ENCODE measurements at regions not wholly inside any gene's neighbourhood (a gene's known extent, or its start where the extent isn't known, plus 50 kb on each side); places are given as distances from the start of the nearest gene placed in this dataset.
A peak's percentile ranks its signal among the peaks of the same experiment; 100 is the strongest.
"Not testable (repeated sequence)": the region's sequence is repeated elsewhere in the genome, so short reads cannot be mapped to it uniquely, and the experiment has no call there.

- peaks cover 81% of the 10 kb centered on the region for H4K20me1 ChIP-seq (ENCODE audit: control insufficient read depth, insufficient read depth, low read length, poor library complexity, severe bottlenecking)
- no peak overlapping the region for H3K4me2 ChIP-seq (replicated peaks; ENCODE audit: low read depth, low read length, poor library complexity, severe bottlenecking)
- POLR2A ChIA-PET, result no interaction called here
- H3K27ac ChIP-seq (ENCODE audit: low read length in 2 of 2), result no peak overlapping the region
- Mint-ChIP-seq H3K4me3 (no peak overlapping the region), H3K27ac (no peak overlapping the region), H3K4me1 (peaks cover 58% of the 10 kb centered on the region), H3K27me3 (no peaks in the 10 kb centered on the region), H3K9me3 (ENCODE audit: insufficient read depth) (no peaks in the 10 kb centered on the region)
- H3K27me3 ChIP-seq (replicated peaks in 1 of 4; ENCODE audit: control extremely low read depth in 1 of 4, control insufficient read depth in 3 of 4, insufficient read depth in 4 of 4, low read length in 3 of 4), result no peaks in the 10 kb centered on the region
- CTCF ChIA-PET, result no interaction called here
- peaks cover 100% of the 10 kb centered on the region for H3K79me2 ChIP-seq (ENCODE audit: control insufficient read depth, insufficient read depth, low read length)
- H3K9me3 ChIP-seq (ENCODE audit: control extremely low read depth in 1 of 3, control insufficient read depth in 2 of 3, insufficient read depth in 1 of 3, low read length in 2 of 3), result no peaks in the 10 kb centered on the region
- H3K4me3 ChIP-seq (ENCODE audit: control extremely low read depth in 1 of 5, extremely low read depth in 1 of 5, insufficient read depth in 1 of 5, low read depth in 2 of 5, low read length in 4 of 5), result no peak overlapping the region
- no peak overlapping the region for H2AFZ ChIP-seq (ENCODE audit: insufficient read depth, low read depth, low read length, poor library complexity, severe bottlenecking)
- no peak overlapping the region for H3K9ac ChIP-seq (ENCODE audit: low read length)
- no peak for DNase-seq
- intact Hi-C loops (cut with micrococcal nuclease), result loop anchor here (10.0 kb wide), 1 partner anchor 1755 kb away; the partner anchor contains the start of gene SMAD2
- no peak for TF ChIP-seq EZH2 (IDR thresholded peaks at IDR 0.05; ENCODE audit: borderline replicate concordance, insufficient read depth, low read depth, low read length, poor library complexity, severe bottlenecking)
- TF ChIP-seq CTCF (IDR thresholded peaks at IDR 0.05), result no peak
- peaks cover 25 to 31% of the 10 kb centered on the region in 2 donors for H3K4me1 ChIP-seq (ENCODE audit: control insufficient read depth in 2 of 2, insufficient read depth in 2 of 2, low read length in 2 of 2)
- 93% methylated on average over 3 of the region's 5 CpGs for WGBS (ENCODE audit: insufficient coverage)
- no peak for ATAC-seq (ENCODE audit: low read depth)
- no peaks in the 10 kb centered on the region for H3K36me3 ChIP-seq (replicated peaks in 1 of 2; ENCODE audit: control extremely low read depth in 1 of 2, control insufficient read depth in 1 of 2, extremely low read depth in 1 of 2, insufficient read depth in 2 of 2, low read length in 1 of 2)
These were observed 75.1 kb downstream of the HAUS1 start for GRCh38 chr18:46179306-46179705.

DNA sequence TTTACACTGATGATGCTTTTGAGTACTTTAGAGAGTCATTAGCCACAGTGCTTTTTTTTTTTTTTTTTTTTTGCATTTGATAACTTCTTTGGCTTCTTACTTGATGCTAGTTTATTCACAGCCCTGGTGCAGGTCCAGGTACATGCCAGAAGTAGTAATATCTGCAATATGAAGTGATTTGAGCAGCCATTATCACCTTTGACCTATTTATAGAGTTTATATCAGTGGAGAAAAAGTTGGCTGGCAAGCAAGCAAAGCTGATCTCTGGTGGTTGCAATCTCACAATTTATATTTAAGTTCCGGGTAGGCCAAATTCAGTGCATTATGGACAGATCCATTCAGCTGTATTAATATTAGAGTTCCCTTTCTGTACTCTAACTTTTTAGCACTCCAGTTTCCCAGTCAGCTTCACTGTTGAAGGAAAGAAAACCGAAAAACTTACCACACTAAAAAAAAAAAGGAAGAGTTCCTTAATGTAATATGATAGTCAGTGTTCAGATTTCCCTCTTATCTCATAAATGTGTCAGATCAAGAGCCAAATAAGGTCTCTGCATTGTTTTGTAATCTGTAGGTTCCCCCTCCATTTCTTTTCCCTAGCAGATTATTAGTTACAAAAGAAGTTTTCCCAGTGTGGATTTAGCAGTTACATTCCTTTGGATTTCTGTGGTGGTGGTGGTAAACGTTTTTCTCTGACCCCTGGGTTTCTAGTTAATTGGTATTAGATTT, 78.6 kb downstream of the HAUS1 start:
- Histone ChIP-seq H3K4me2 (replicated peaks; ENCODE audit: low read depth, low read length, poor library complexity, severe bottlenecking) (peak overlapping the region; percentile 30), H3K27ac (ENCODE audit: low read length in 2 of 2) (peak overlapping the region in 1 of 2 donors; percentile 45), H3K4me1 (ENCODE audit: control insufficient read depth in 2 of 2, insufficient read depth in 2 of 2, low read length in 2 of 2) (peaks cover 14 to 16% of the 10 kb centered on the region in 2 donors), H2AFZ (ENCODE audit: insufficient read depth, low read depth, low read length, poor library complexity, severe bottlenecking) (no peak overlapping the region), H3K79me2 (ENCODE audit: control insufficient read depth, insufficient read depth, low read length) (peaks cover 100% of the 10 kb centered on the region), H3K4me3 (ENCODE audit: control extremely low read depth in 1 of 5, extremely low read depth in 1 of 5, insufficient read depth in 1 of 5, low read depth in 2 of 5, low read length in 4 of 5) (no peak overlapping the region), H3K27me3 (replicated peaks in 1 of 4; ENCODE audit: control extremely low read depth in 1 of 4, control insufficient read depth in 3 of 4, insufficient read depth in 4 of 4, low read length in 3 of 4) (no peaks in the 10 kb centered on the region), H3K9ac (ENCODE audit: low read length) (no peak overlapping the region), H3K36me3 (replicated peaks in 1 of 2; ENCODE audit: control extremely low read depth in 1 of 2, control insufficient read depth in 1 of 2, extremely low read depth in 1 of 2, insufficient read depth in 2 of 2, low read length in 1 of 2) (peaks cover 0 to 1% of the 10 kb centered on the region in 2 experiments), H4K20me1 (ENCODE audit: control insufficient read depth, insufficient read depth, low read length, poor library complexity, severe bottlenecking) (peaks cover 82% of the 10 kb centered on the region), H3K9me3 (ENCODE audit: control extremely low read depth in 1 of 3, control insufficient read depth in 2 of 3, insufficient read depth in 1 of 3, low read length in 2 of 3) (no peaks in the 10 kb centered on the region)
- CTCF ChIA-PET, result interaction anchor here (4.9 kb wide), 1 partner anchor 10 kb away, joined by 21 read pairs; a partner anchor contains a TSS
- H3K4me3 Mint-ChIP-seq, result no peak overlapping the region
- ATAC-seq (ENCODE audit: low read depth) (no peak), DNase-seq (no peak)
- TF ChIP-seq EZH2 (IDR thresholded peaks at IDR 0.05; ENCODE audit: borderline replicate concordance, insufficient read depth, low read depth, low read length, poor library complexity, severe bottlenecking), result no peak
- TF ChIP-seq CTCF (IDR thresholded peaks at IDR 0.05), result no peak
- no peaks in the 10 kb centered on the region for H3K27me3 Mint-ChIP-seq
- intact Hi-C loops (cut with micrococcal nuclease), result no loop called here
- H3K9me3 Mint-ChIP-seq (ENCODE audit: insufficient read depth), result no peaks in the 10 kb centered on the region
- POLR2A ChIA-PET, result no interaction called here
- no peak overlapping the region for H3K27ac Mint-ChIP-seq
- peaks cover 48% of the 10 kb centered on the region for H3K4me1 Mint-ChIP-seq
- WGBS (ENCODE audit: insufficient coverage), result no CpG with 5 or more reads among the region's 3 CpGs

- H3K27me3 Mint-ChIP-seq; H2AFZ ChIP-seq (ENCODE audit: insufficient read depth, low read depth, low read length, poor library complexity, severe bottlenecking); H3K36me3 ChIP-seq (replicated peaks in 1 of 2; ENCODE audit: control extremely low read depth in 1 of 2, control insufficient read depth in 1 of 2, extremely low read depth in 1 of 2, insufficient read depth in 2 of 2, low read length in 1 of 2); intact Hi-C loops (cut with micrococcal nuclease); H3K9me3 Mint-ChIP-seq (ENCODE audit: insufficient read depth); H3K9me3 ChIP-seq (ENCODE audit: control extremely low read depth in 1 of 3, control insufficient read depth in 2 of 3, insufficient read depth in 1 of 3, low read length in 2 of 3); POLR2A ChIA-PET; ATAC-seq (ENCODE audit: low read depth); H3K9ac ChIP-seq (ENCODE audit: low read length); H3K27me3 ChIP-seq (replicated peaks in 1 of 4; ENCODE audit: control extremely low read depth in 1 of 4, control insufficient read depth in 3 of 4, insufficient read depth in 4 of 4, low read length in 3 of 4); DNase-seq; H3K4me3 ChIP-seq (ENCODE audit: control extremely low read depth in 1 of 5, extremely low read depth in 1 of 5, insufficient read depth in 1 of 5, low read depth in 2 of 5, low read length in 4 of 5): not testable (repeated sequence)
- Histone ChIP-seq H3K79me2 (ENCODE audit: control insufficient read depth, insufficient read depth, low read length) (peaks cover 100% of the 10 kb centered on the region), H3K4me1 (ENCODE audit: control insufficient read depth in 2 of 2, insufficient read depth in 2 of 2, low read length in 2 of 2) (peaks cover 12 to 14% of the 10 kb centered on the region in 2 donors), H3K4me2 (replicated peaks; ENCODE audit: low read depth, low read length, poor library complexity, severe bottlenecking) (peak overlapping the region; percentile 11), H3K27ac (ENCODE audit: low read length in 2 of 2) (peak overlapping the region in 1 of 2 donors; percentile 31), H4K20me1 (ENCODE audit: control insufficient read depth, insufficient read depth, low read length, poor library complexity, severe bottlenecking) (peaks cover 82% of the 10 kb centered on the region)
- peak overlapping the region; percentile 70 for H3K27ac Mint-ChIP-seq
- 90% methylated on average over 7 of the region's 9 CpGs for WGBS (ENCODE audit: insufficient coverage)
- peaks cover 44% of the 10 kb centered on the region for H3K4me1 Mint-ChIP-seq
- peak overlapping the region; percentile 40 for H3K4me3 Mint-ChIP-seq
- CTCF ChIA-PET, result interaction anchor here (4.9 kb wide), 1 partner anchor 11 kb away, joined by 21 read pairs; a partner anchor contains a TSS
These were observed 80.1 kb downstream of the HAUS1 start for GRCh38 chr18:46184296-46184695.

Measured in B cell (primary cell).